ENCODE measurements at regions not wholly inside any gene's neighbourhood (a gene's known extent, or its start where the extent isn't known, plus 50 kb on each side); places are given as distances from the start of the nearest gene placed in this dataset.
A peak's percentile ranks its signal among the peaks of the same experiment; 100 is the strongest.

GRCh38 chr3:71978150-71978721 lies 193.3 kb upstream of the PROK2 start:
- no peak for DNase-seq
- no peak for ATAC-seq
- peaks cover 7% of the 10 kb centered on the region for H3K27me3 ChIP-seq (ENCODE audit: low read depth)
- H3K27ac ChIP-seq = no peak overlapping the region
- no peak for TF ChIP-seq CTCF (IDR thresholded peaks at IDR 0.05)
- H3K36me3 ChIP-seq = no peaks in the 10 kb centered on the region
- no peak overlapping the region for H3K4me3 ChIP-seq
- no peaks in the 10 kb centered on the region for H3K4me1 ChIP-seq
- intact Hi-C loops (cut with DNase I) = no loop called here
- no peaks in the 10 kb centered on the region for H3K9me3 ChIP-seq

DNA sequence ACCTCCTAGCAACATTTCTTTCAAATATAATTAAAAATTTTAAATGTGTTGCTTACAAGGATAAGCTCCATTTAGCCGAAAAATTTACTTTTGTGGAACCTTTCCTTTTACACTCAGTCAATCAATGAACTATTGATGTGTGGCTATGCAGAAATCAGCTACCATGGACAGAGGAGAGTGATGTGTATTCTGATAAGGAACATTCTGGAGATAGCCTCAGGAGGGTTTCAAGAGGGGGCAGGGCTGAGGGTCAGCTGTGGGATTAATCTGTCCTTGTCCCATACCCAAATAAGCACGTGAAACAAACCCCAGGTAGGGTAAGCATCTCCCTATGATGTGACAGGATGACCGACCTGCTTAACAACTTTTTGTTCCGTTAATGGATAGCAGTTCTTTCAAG lies 192.6 kb upstream of the PROK2 start:
- intact Hi-C loops (cut with DNase I) = no loop called here
- no peak overlapping the region for H3K4me3 ChIP-seq
- peaks cover 11% of the 10 kb centered on the region for H3K27me3 ChIP-seq (ENCODE audit: low read depth)
- DNase-seq (no peak), ATAC-seq (no peak)
- no peaks in the 10 kb centered on the region for H3K36me3 ChIP-seq
- H3K4me1 ChIP-seq = no peaks in the 10 kb centered on the region
- no peaks in the 10 kb centered on the region for H3K9me3 ChIP-seq
- no peak overlapping the region for H3K27ac ChIP-seq
- no peak for TF ChIP-seq CTCF (IDR thresholded peaks at IDR 0.05)

DNA sequence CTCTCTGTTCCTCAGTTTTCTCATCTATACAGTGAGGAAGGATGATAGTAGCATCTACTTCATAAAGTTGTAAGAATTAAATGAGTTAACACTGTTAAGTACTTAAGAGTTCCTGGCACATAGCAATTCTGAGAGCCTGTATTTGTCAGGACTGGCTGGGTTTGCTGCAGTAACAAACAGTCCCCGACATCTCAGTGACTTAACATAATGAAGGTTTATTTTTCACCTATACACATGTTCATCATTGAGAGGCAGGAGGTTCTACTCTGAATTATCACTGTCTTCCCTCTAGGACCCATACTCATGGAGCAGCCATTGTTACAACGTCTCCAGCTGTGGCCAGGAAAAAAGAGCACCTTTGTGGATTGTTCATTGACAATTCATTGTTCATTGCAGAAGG lies 190.6 kb upstream of the PROK2 start:
- ATAC-seq (no peak), DNase-seq (no peak)
- H3K9me3 ChIP-seq = no peaks in the 10 kb centered on the region
- H3K4me3 ChIP-seq = no peak overlapping the region
- no peaks in the 10 kb centered on the region for H3K36me3 ChIP-seq
- peaks cover 11% of the 10 kb centered on the region for H3K27me3 ChIP-seq (ENCODE audit: low read depth)
- no peaks in the 10 kb centered on the region for H3K4me1 ChIP-seq
- intact Hi-C loops (cut with DNase I) = no loop called here
- no peak overlapping the region for H3K27ac ChIP-seq
- no peak for TF ChIP-seq CTCF (IDR thresholded peaks at IDR 0.05)

DNA sequence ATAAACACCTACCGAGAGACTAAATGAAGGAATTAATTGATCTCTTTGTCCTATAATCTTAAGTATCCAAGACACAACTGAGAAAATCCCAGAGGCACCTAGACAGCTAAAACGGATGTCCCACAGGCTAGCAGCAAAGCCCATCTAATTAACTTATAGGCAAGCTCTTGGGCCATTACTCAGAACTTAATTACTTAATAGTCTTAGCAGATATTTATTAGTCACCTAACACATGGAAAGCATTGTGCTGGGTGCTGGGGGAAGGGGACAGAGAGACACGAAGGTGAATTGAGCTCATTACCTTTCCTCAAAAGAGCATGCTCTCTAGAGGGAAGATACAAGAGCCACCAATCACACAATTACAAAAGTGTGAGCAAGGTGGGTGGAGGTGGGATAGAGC lies 189.8 kb upstream of the PROK2 start:
- no peak for TF ChIP-seq CTCF (IDR thresholded peaks at IDR 0.05)
- H3K4me1 ChIP-seq = no peaks in the 10 kb centered on the region
- no peak overlapping the region for H3K4me3 ChIP-seq
- H3K36me3 ChIP-seq = no peaks in the 10 kb centered on the region
- ATAC-seq = no peak
- no peak overlapping the region for H3K27ac ChIP-seq
- peaks cover 11% of the 10 kb centered on the region for H3K27me3 ChIP-seq (ENCODE audit: low read depth)
- no peaks in the 10 kb centered on the region for H3K9me3 ChIP-seq
- DNase-seq = no peak
- intact Hi-C loops (cut with DNase I) = no loop called here

DNA sequence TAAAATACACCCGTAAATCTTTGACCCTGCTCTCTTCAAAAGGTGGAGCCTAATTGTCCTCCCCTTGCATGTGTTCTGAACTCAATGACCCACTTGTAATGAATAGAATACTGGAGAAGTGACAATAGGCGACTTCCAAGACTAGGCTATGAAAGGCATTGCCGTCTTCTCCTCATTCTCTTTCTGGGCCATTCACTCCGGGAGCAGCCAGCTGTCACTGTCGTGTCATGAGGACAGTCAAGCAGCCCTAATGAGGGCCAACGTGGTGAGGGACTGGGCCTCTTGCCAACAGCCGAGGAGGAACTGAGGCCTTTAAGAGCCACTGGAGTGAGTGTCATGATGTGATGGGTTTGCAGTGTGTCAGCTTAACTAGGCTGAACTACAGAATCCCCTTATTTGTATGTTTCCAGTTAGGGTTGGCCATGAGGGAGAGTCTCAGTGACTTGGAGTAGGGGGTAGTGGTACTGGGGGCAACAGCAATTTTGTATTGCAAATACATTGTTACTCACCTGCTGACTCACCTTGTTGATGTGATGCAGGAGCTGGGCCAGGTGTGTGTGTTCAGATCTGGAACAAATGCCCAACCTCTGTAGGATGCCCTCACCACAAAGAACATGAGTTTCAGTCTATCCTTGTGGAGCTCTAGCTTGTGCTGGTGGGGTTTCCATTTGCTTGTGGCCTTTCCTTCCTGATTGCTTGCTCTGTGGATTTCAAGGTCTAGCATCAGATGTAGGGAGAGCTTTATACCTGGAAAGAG lies 188.5 kb upstream of the PROK2 start:
- H3K36me3 ChIP-seq = no peaks in the 10 kb centered on the region
- intact Hi-C loops (cut with DNase I) = no loop called here
- no peaks in the 10 kb centered on the region for H3K4me1 ChIP-seq
- DNase-seq (no peak), ATAC-seq (peak in 1 of 2 donors; percentile 27)
- no peak overlapping the region for H3K27ac ChIP-seq
- H3K4me3 ChIP-seq = no peak overlapping the region
- H3K9me3 ChIP-seq = no peaks in the 10 kb centered on the region
- TF ChIP-seq CTCF (IDR thresholded peaks at IDR 0.05) = no peak
- peaks cover 11% of the 10 kb centered on the region for H3K27me3 ChIP-seq (ENCODE audit: low read depth)
